ENCODE measurements at regions not wholly inside any gene's neighbourhood (a gene's known extent, or its start where the extent isn't known, plus 50 kb on each side); places are given as distances from the start of the nearest gene placed in this dataset.
"Not testable (repeated sequence)": the region's sequence is repeated elsewhere in the genome, so short reads cannot be mapped to it uniquely, and the experiment has no call there.

GRCh38 chr5:75002271-75002670, 50.1 kb downstream of the GCNT4 start:
- DNase-seq, result no peak

- DNase-seq, result no peak
Measured at GRCh38 chr5:74995926-74996325, 56.4 kb downstream of the GCNT4 start.

GRCh38 chr5:74994826-74995225, 57.5 kb downstream of the GCNT4 start:
- DNase-seq, result no peak

GRCh38 chr5:74993743-74994142, 58.6 kb downstream of the GCNT4 start:
- DNase-seq, result no peak

GRCh38 chr5:74992791-74993190, 59.6 kb downstream of the GCNT4 start:
- no peak for DNase-seq

GRCh38 chr5:74991522-74991921, 60.8 kb downstream of the GCNT4 start:
- no peak for DNase-seq

- DNase-seq, result no peak
Measured at GRCh38 chr5:74990194-74990593, 62.2 kb downstream of the GCNT4 start.

GRCh38 chr5:74988273-74988983, 63.9 kb downstream of the GCNT4 start:
- no peak for DNase-seq

GRCh38 chr5:74978345-74978744, 74.0 kb downstream of the GCNT4 start:
- no peak for DNase-seq

- no peak for DNase-seq
Measured at GRCh38 chr5:74977471-74977870, 74.9 kb downstream of the GCNT4 start.

- DNase-seq, result no peak
Measured at GRCh38 chr5:74976651-74977050, 75.7 kb downstream of the GCNT4 start.

GRCh38 chr5:74975582-74975981, 76.8 kb downstream of the GCNT4 start:
- DNase-seq, result no peak

GRCh38 chr5:74974451-74975091, 77.8 kb downstream of the GCNT4 start:
- DNase-seq, result no peak

- no peak for DNase-seq
Measured at GRCh38 chr5:74973694-74974093, 78.7 kb downstream of the GCNT4 start.

GRCh38 chr5:74971947-74972460, 80.4 kb downstream of the GCNT4 start:
- no peak for DNase-seq

- not testable (repeated sequence) for DNase-seq
Measured at GRCh38 chr5:74970891-74971290, 81.5 kb downstream of the GCNT4 start.

GRCh38 chr5:74969726-74970125, 82.6 kb downstream of the GCNT4 start:
- no peak for DNase-seq

GRCh38 chr5:74966141-74967026, 86.0 kb downstream of the GCNT4 start:
- DNase-seq, result no peak

- DNase-seq, result no peak
Measured at GRCh38 chr5:74963407-74963806, 89.0 kb downstream of the GCNT4 start.

GRCh38 chr5:74957906-74958305, 91.7 kb upstream of the FAM169A start:
- no peak for DNase-seq

GRCh38 chr5:74957029-74957784, 91.0 kb upstream of the FAM169A start:
- no peak for DNase-seq

GRCh38 chr5:74956278-74956677, 90.1 kb upstream of the FAM169A start:
- DNase-seq, result no peak

- no peak for DNase-seq
Measured at GRCh38 chr5:74954919-74955318, 88.7 kb upstream of the FAM169A start.

Data from stimulated activated CD4-positive, alpha-beta T cell treated with anti-CD3 and anti-CD28 coated beads, Interleukin-2, amount 100 ng/mL, for 48 hours (primary cell).